ENCODE measurements at regions not wholly inside any gene's neighbourhood (a gene's known extent, or its start where the extent isn't known, plus 50 kb on each side); places are given as distances from the start of the nearest gene placed in this dataset.

DNA sequence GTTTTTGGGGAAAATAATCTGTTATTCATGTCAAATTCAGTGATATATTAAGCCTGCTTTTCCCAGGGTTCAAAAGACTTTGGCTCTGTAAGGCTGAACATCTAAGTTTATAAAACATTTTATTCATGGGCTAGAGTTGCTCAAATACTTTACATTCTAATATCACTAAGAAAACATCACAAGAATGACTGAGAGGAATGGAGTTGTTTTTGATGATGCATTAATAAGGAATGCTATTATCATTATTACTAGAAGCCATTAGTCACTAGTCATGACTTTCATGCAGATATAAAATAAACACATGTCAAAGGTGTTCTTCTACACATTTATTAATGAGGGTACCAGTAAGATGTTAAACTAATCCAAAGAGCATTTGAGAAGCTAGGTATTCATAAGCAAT is 185.5 kb upstream of the KCNN2 start:
- Mint-ChIP-seq H3K4me3 (no peak overlapping the region), H3K4me1 (no peaks in the 10 kb centered on the region), H3K9me3 (ENCODE audit: insufficient read depth) (no peaks in the 10 kb centered on the region), H3K27ac (no peak overlapping the region), H3K27me3 (no peaks in the 10 kb centered on the region)
- intact Hi-C loops (cut with micrococcal nuclease): no loop called here
- Histone ChIP-seq H2AFZ (ENCODE audit: insufficient read depth, low read depth, low read length, poor library complexity, severe bottlenecking) (no peak overlapping the region), H3K27ac (ENCODE audit: low read length in 2 of 2) (no peak overlapping the region), H3K79me2 (ENCODE audit: control insufficient read depth, insufficient read depth, low read length) (no peaks in the 10 kb centered on the region), H3K4me2 (replicated peaks; ENCODE audit: low read depth, low read length, poor library complexity, severe bottlenecking) (no peak overlapping the region), H4K20me1 (ENCODE audit: control insufficient read depth, insufficient read depth, low read length, poor library complexity, severe bottlenecking) (no peaks in the 10 kb centered on the region), H3K4me1 (ENCODE audit: control insufficient read depth in 2 of 2, insufficient read depth in 2 of 2, low read length in 2 of 2) (no peaks in the 10 kb centered on the region), H3K27me3 (replicated peaks in 1 of 4; ENCODE audit: control extremely low read depth in 1 of 4, control insufficient read depth in 3 of 4, insufficient read depth in 4 of 4, low read length in 3 of 4) (no peaks in the 10 kb centered on the region), H3K4me3 (ENCODE audit: control extremely low read depth in 1 of 5, extremely low read depth in 1 of 5, insufficient read depth in 1 of 5, low read depth in 2 of 5, low read length in 4 of 5) (no peak overlapping the region), H3K36me3 (replicated peaks in 1 of 2; ENCODE audit: control extremely low read depth in 1 of 2, control insufficient read depth in 1 of 2, extremely low read depth in 1 of 2, insufficient read depth in 2 of 2, low read length in 1 of 2) (no peaks in the 10 kb centered on the region), H3K9ac (ENCODE audit: low read length) (no peak overlapping the region), H3K9me3 (ENCODE audit: control extremely low read depth in 1 of 3, control insufficient read depth in 2 of 3, insufficient read depth in 1 of 3, low read length in 2 of 3) (peaks cover 0 to 2% (median 0%) of the 10 kb centered on the region in 3 donors)
- no peak for TF ChIP-seq EZH2 (IDR thresholded peaks at IDR 0.05; ENCODE audit: borderline replicate concordance, insufficient read depth, low read depth, low read length, poor library complexity, severe bottlenecking)
- TF ChIP-seq, protein P1, sequence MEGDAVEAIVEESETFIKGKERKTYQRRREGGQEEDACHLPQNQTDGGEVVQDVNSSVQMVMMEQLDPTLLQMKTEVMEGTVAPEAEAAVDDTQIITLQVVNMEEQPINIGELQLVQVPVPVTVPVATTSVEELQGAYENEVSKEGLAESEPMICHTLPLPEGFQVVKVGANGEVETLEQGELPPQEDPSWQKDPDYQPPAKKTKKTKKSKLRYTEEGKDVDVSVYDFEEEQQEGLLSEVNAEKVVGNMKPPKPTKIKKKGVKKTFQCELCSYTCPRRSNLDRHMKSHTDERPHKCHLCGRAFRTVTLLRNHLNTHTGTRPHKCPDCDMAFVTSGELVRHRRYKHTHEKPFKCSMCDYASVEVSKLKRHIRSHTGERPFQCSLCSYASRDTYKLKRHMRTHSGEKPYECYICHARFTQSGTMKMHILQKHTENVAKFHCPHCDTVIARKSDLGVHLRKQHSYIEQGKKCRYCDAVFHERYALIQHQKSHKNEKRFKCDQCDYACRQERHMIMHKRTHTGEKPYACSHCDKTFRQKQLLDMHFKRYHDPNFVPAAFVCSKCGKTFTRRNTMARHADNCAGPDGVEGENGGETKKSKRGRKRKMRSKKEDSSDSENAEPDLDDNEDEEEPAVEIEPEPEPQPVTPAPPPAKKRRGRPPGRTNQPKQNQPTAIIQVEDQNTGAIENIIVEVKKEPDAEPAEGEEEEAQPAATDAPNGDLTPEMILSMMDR (IDR thresholded peaks at IDR 0.05): no peak
- ATAC-seq (ENCODE audit: low read depth) (no peak), DNase-seq (no peak)
- POLR2A ChIA-PET: no interaction called here
- CTCF ChIA-PET: no interaction called here

DNA sequence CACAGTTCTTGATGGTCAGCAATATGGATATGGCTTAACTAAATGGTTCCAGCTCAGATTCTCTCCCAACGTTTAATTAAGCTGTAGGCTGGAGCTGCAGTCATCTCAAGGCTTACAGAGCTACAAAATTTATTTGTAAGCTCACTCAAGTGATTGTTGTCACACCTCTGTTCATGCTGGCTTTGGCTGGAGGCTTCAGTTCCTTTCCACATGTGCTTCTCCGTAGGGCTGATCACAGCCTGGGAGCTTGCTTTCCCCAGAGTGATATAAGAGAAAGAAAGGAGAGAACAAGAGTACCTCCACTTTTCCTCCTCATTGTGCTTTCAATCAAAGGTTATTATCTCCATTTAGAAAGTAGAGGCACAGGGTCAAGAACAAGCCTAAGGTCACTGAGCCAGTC is 182.7 kb upstream of the KCNN2 start:
- H3K9ac ChIP-seq (ENCODE audit: low read length): no peak overlapping the region
- H3K9me3 ChIP-seq (ENCODE audit: control extremely low read depth in 1 of 3, control insufficient read depth in 2 of 3, insufficient read depth in 1 of 3, low read length in 2 of 3): peaks cover 0 to 2% (median 0%) of the 10 kb centered on the region in 3 donors
- H4K20me1 ChIP-seq (ENCODE audit: control insufficient read depth, insufficient read depth, low read length, poor library complexity, severe bottlenecking): no peaks in the 10 kb centered on the region
- intact Hi-C loops (cut with micrococcal nuclease): no loop called here
- H3K4me2 ChIP-seq (replicated peaks; ENCODE audit: low read depth, low read length, poor library complexity, severe bottlenecking): no peak overlapping the region
- H3K4me3 ChIP-seq (ENCODE audit: control extremely low read depth in 1 of 5, extremely low read depth in 1 of 5, insufficient read depth in 1 of 5, low read depth in 2 of 5, low read length in 4 of 5): no peak overlapping the region
- H3K36me3 ChIP-seq (replicated peaks in 1 of 2; ENCODE audit: control extremely low read depth in 1 of 2, control insufficient read depth in 1 of 2, extremely low read depth in 1 of 2, insufficient read depth in 2 of 2, low read length in 1 of 2): no peaks in the 10 kb centered on the region
- POLR2A ChIA-PET: no interaction called here
- H2AFZ ChIP-seq (ENCODE audit: insufficient read depth, low read depth, low read length, poor library complexity, severe bottlenecking): no peak overlapping the region
- H3K4me3 Mint-ChIP-seq: no peak overlapping the region
- no peak for ATAC-seq (ENCODE audit: low read depth)
- no peaks in the 10 kb centered on the region for H3K4me1 ChIP-seq (ENCODE audit: control insufficient read depth in 2 of 2, insufficient read depth in 2 of 2, low read length in 2 of 2)
- no peak overlapping the region for H3K27ac ChIP-seq (ENCODE audit: low read length in 2 of 2)
- WGBS (ENCODE audit: insufficient coverage): no CpG with 5 or more reads among the region's 2 CpGs
- no peak for TF ChIP-seq EZH2 (IDR thresholded peaks at IDR 0.05; ENCODE audit: borderline replicate concordance, insufficient read depth, low read depth, low read length, poor library complexity, severe bottlenecking)
- TF ChIP-seq, protein P1 (IDR thresholded peaks at IDR 0.05): no peak
- no peaks in the 10 kb centered on the region for H3K9me3 Mint-ChIP-seq (ENCODE audit: insufficient read depth)
- CTCF ChIA-PET: no interaction called here
- no peaks in the 10 kb centered on the region for H3K79me2 ChIP-seq (ENCODE audit: control insufficient read depth, insufficient read depth, low read length)
- no peaks in the 10 kb centered on the region for H3K27me3 ChIP-seq (replicated peaks in 1 of 4; ENCODE audit: control extremely low read depth in 1 of 4, control insufficient read depth in 3 of 4, insufficient read depth in 4 of 4, low read length in 3 of 4)
- DNase-seq: no peak
- H3K27me3 Mint-ChIP-seq: no peaks in the 10 kb centered on the region
- H3K27ac Mint-ChIP-seq: no peak overlapping the region
- no peaks in the 10 kb centered on the region for H3K4me1 Mint-ChIP-seq

All from B cell (primary cell).